Astrocyte (in vitro differentiated cells and primary cell): ENCODE measurements at regions not wholly inside any gene's neighbourhood (a gene's known extent, or its start where the extent isn't known, plus 50 kb on each side); places are given as distances from the start of the nearest gene placed in this dataset.
A peak's percentile ranks its signal among the peaks of the same experiment; 100 is the strongest.

ENCODE experiments used
- DNase-seq: peaks from one replicate; pipeline ENCODE4 v3.0.0-alpha.2; 2010; ENCODE audit warnings: low read depth
- FAIRE-seq: peaks from 2 replicates; lab custom pipeline; 2011; peaks lifted over from hg19 to GRCh38; lab: Jason Lieb, UNC
- H2AFZ ChIP-seq: 2 replicates; pipeline ENCODE4 v1.6.0; 2012; ENCODE audit warnings: low read depth, low read length, inconsistent platforms
- H3K27ac ChIP-seq: 2 replicates; pipeline ENCODE4 v1.5.1; 2011; ENCODE audit warnings: low read depth, low read length, inconsistent platforms
- H3K27me3 ChIP-seq: 2 replicates; pipeline ENCODE4 v1.6.0; 2011; ENCODE audit warnings: low read length, inconsistent platforms; ENCODE audit not compliant: insufficient read depth
- H3K36me3 ChIP-seq: 2 replicates; pipeline ENCODE4 v1.5.1; 2011; ENCODE audit warnings: low read length, inconsistent platforms; ENCODE audit not compliant: insufficient read depth
- H3K4me1 ChIP-seq: 2 replicates; pipeline ENCODE4 v1.5.1; 2011; ENCODE audit warnings: low read length, inconsistent platforms; ENCODE audit not compliant: insufficient read depth
- H3K4me2 ChIP-seq: 2 replicates; pipeline ENCODE4 v1.6.0; 2012; ENCODE audit warnings: low read length, inconsistent platforms
- H3K4me3 ChIP-seq: 2 replicates; pipeline ENCODE4 v1.5.1; 2011; ENCODE audit warnings: low read depth, mild to moderate bottlenecking, low read length, inconsistent platforms; ENCODE audit not compliant: insufficient read depth
- H3K79me2 ChIP-seq: 2 replicates; pipeline ENCODE4 v1.6.0; 2012; ENCODE audit warnings: mild to moderate bottlenecking, low read length, inconsistent platforms; ENCODE audit not compliant: insufficient read depth
- H3K9ac ChIP-seq: 2 replicates; pipeline ENCODE4 v1.6.0; 2012; ENCODE audit warnings: mild to moderate bottlenecking, low read length, inconsistent platforms
- H3K9me3 ChIP-seq: 2 replicates; pipeline ENCODE4 v1.5.1; 2012; ENCODE audit warnings: low read depth, mild to moderate bottlenecking, low read length, inconsistent platforms; ENCODE audit not compliant: insufficient read depth
- H4K20me1 ChIP-seq: 2 replicates; pipeline ENCODE4 v1.6.0; 2012; ENCODE audit warnings: low read length, inconsistent platforms; ENCODE audit not compliant: insufficient read depth
- H3K27ac Mint-ChIP-seq: one replicate; pipeline ENCODE4 v1.8.0; 2021; ENCODE audit warnings: mild to moderate bottlenecking, mixed read lengths; ENCODE audit not compliant: unreplicated experiment
- H3K27me3 Mint-ChIP-seq: one replicate; pipeline ENCODE4 v1.8.0; 2021; ENCODE audit warnings: low read depth, mixed read lengths; ENCODE audit not compliant: unreplicated experiment
- H3K36me3 Mint-ChIP-seq: one replicate; pipeline ENCODE4 v1.8.0; 2021; ENCODE audit warnings: low read depth, mixed read lengths; ENCODE audit not compliant: unreplicated experiment
- H3K4me1 Mint-ChIP-seq: one replicate; pipeline ENCODE4 v1.8.0; 2021; ENCODE audit warnings: low read depth, mixed read lengths; ENCODE audit not compliant: unreplicated experiment
- H3K4me3 Mint-ChIP-seq: one replicate; pipeline ENCODE4 v1.8.0; 2021; ENCODE audit warnings: mild to moderate bottlenecking, moderate library complexity, mixed read lengths; ENCODE audit not compliant: unreplicated experiment
- H3K9me3 Mint-ChIP-seq: one replicate; pipeline ENCODE4 v1.8.0; 2021; ENCODE audit warnings: mild to moderate bottlenecking, mixed read lengths; ENCODE audit not compliant: unreplicated experiment
- CTCF ChIP-seq: IDR thresholded peaks from 2 replicates; pipeline ENCODE4 v1.5.1; 2011; ENCODE audit warnings: low read depth, mild to moderate bottlenecking, inconsistent platforms, low read length, moderate library complexity; ENCODE audit not compliant: insufficient read depth
- EZH2 ChIP-seq: IDR thresholded peaks from 2 replicates; pipeline ENCODE4 v1.6.1; 2012; ENCODE audit warnings: mild to moderate bottlenecking, low read length, inconsistent platforms; ENCODE audit not compliant: insufficient read depth

GRCh38 chr9:3118081-3118480 is 274.2 kb upstream of the PUM3 start:
- H3K4me1 ChIP-seq, result no peaks in the 10 kb centered on the region
- H2AFZ ChIP-seq, result no peak overlapping the region
- H3K27ac ChIP-seq, result no peak overlapping the region
- Mint-ChIP-seq H3K9me3 (peaks cover 5% of the 10 kb centered on the region), H3K27ac (peak overlapping the region; percentile 94), H3K4me3 (no peak overlapping the region), H3K4me1 (peaks cover 17% of the 10 kb centered on the region), H3K36me3 (no peaks in the 10 kb centered on the region), H3K27me3 (no peaks in the 10 kb centered on the region)
- no peak overlapping the region for H3K4me3 ChIP-seq
- no peak overlapping the region for H3K4me2 ChIP-seq
- no peaks in the 10 kb centered on the region for H3K27me3 ChIP-seq
- FAIRE-seq (no peak), DNase-seq (no peak)
- H3K9ac ChIP-seq, result no peak overlapping the region
- H3K9me3 ChIP-seq, result no peaks in the 10 kb centered on the region
- H3K79me2 ChIP-seq, result no peaks in the 10 kb centered on the region
- H3K36me3 ChIP-seq, result no peaks in the 10 kb centered on the region
- no peaks in the 10 kb centered on the region for H4K20me1 ChIP-seq
- no peak for TF ChIP-seq CTCF
- TF ChIP-seq EZH2, result no peak

DNA sequence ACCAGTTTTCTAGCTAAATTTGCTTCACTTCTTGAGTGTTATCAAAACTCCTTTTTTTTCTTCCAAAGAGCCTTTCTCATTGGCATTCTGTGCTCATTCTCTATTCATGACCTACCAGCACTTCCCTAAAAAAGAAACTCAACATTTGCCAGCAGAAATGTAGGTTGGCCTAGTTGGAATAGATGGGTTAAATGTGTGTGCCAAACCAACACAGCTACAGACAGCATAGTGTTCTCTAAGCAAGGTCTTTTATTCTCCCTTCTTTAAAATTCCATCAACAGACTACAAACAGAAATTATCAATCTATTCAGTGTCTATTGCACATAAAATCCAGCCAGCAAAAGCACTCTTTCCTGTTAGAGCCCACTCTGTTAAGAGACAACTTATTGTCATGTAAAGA is 255.8 kb upstream of the PUM3 start:
- Histone ChIP-seq H3K36me3 (no peaks in the 10 kb centered on the region), H3K27ac (no peak overlapping the region), H3K9me3 (peaks cover 2% of the 10 kb centered on the region), H3K9ac (no peak overlapping the region), H4K20me1 (no peaks in the 10 kb centered on the region), H3K4me3 (no peak overlapping the region), H2AFZ (no peak overlapping the region), H3K27me3 (no peaks in the 10 kb centered on the region), H3K4me2 (no peak overlapping the region), H3K4me1 (no peaks in the 10 kb centered on the region), H3K79me2 (no peaks in the 10 kb centered on the region)
- no peak for TF ChIP-seq EZH2
- TF ChIP-seq CTCF, result no peak
- no peaks in the 10 kb centered on the region for H3K27me3 Mint-ChIP-seq
- DNase-seq, result no peak
- no peak overlapping the region for H3K27ac Mint-ChIP-seq
- FAIRE-seq, result no peak
- H3K9me3 Mint-ChIP-seq, result no peaks in the 10 kb centered on the region
- no peaks in the 10 kb centered on the region for H3K36me3 Mint-ChIP-seq
- H3K4me3 Mint-ChIP-seq, result no peak overlapping the region
- no peaks in the 10 kb centered on the region for H3K4me1 Mint-ChIP-seq

GRCh38 chr9:3088219-3088618 is 244.3 kb upstream of the PUM3 start:
- Histone ChIP-seq H3K4me2 (no peak overlapping the region), H3K4me1 (no peaks in the 10 kb centered on the region), H3K27ac (no peak overlapping the region), H3K36me3 (no peaks in the 10 kb centered on the region), H4K20me1 (no peaks in the 10 kb centered on the region), H3K27me3 (no peaks in the 10 kb centered on the region), H3K9ac (no peak overlapping the region), H3K79me2 (no peaks in the 10 kb centered on the region), H2AFZ (no peak overlapping the region), H3K4me3 (no peak overlapping the region), H3K9me3 (no peaks in the 10 kb centered on the region)
- FAIRE-seq (no peak), DNase-seq (no peak)
- Mint-ChIP-seq H3K4me1 (no peaks in the 10 kb centered on the region), H3K36me3 (peaks cover 2% of the 10 kb centered on the region), H3K9me3 (peaks cover 5% of the 10 kb centered on the region), H3K4me3 (no peak overlapping the region), H3K27ac (no peak overlapping the region), H3K27me3 (no peaks in the 10 kb centered on the region)
- TF ChIP-seq CTCF (no peak), EZH2 (no peak)
